GM12878 (cell line): ENCODE measurements at regions not wholly inside any gene's neighbourhood (a gene's known extent, or its start where the extent isn't known, plus 50 kb on each side); places are given as distances from the start of the nearest gene placed in this dataset.

Experiments used
- CEBPZ ChIP-seq: fragments of 150-350 bp; IDR thresholded peaks from 2 replicates; pipeline ENCODE4 v1.6.1; 2016; ENCODE audit warnings: low read depth, low read length
- CTCF ChIP-seq, 3 experiments: IDR thresholded peaks in 2 of 3; conservative IDR thresholded peaks in 1 of 3; 2 replicates each; pipeline ENCODE4 v1.5.1; 2011; ENCODE audit warnings: low read depth in 3 of 3, low read length in 3 of 3, mild to moderate bottlenecking in 3 of 3, control low read depth in 2 of 3, moderate library complexity in 2 of 3, inconsistent platforms in 1 of 3, mixed read lengths in 1 of 3; ENCODE audit not compliant: control insufficient read depth in 2 of 3, insufficient read depth in 1 of 3; ENCODE audit errors: extremely low read depth in 1 of 3
- POLR2AphosphoS5 ChIP-seq: IDR thresholded peaks from 2 replicates; pipeline ENCODE4 v1.6.1; 2011; ENCODE audit warnings: mild to moderate bottlenecking, low read length, inconsistent platforms
- RFX5 ChIP-seq: IDR thresholded peaks from 2 replicates; pipeline ENCODE4 v1.6.1; 2011; ENCODE audit warnings: low read depth, low read length, improper control_type of control experiment
- ZNF687 ChIP-seq: fragments of 450-650 bp; IDR thresholded peaks from 2 replicates; pipeline ENCODE4 v1.6.1; 2017; ENCODE audit warnings: mild to moderate bottlenecking, moderate library complexity

- TF ChIP-seq CEBPZ (no peak), ZNF687 (no peak), POLR2AphosphoS5 (no peak), CTCF (IDR thresholded peaks at IDR 0.05 in 2 of 3, conservative IDR thresholded peaks at IDR 0.05 in 1 of 3; ENCODE audit: control insufficient read depth in 2 of 3, extremely low read depth in 1 of 3, insufficient read depth in 1 of 3, low read depth in 3 of 3, low read length in 3 of 3) (no peak), RFX5 (no peak)
Measured at GRCh38 chr14:98903371-98903770, 368.6 kb downstream of the BCL11B start.
